Uterus (tissue), 2 donors: ENCODE measurements at regions not wholly inside any gene's neighbourhood (a gene's known extent, or its start where the extent isn't known, plus 50 kb on each side); places are given as distances from the start of the nearest gene placed in this dataset.

Experiments used
- CTCF ChIP-seq, 4 experiments: fragments of 200-600 bp in 2 of 4; fragments of 450-650 bp in 2 of 4; sonication (generic) in 2 of 4; IDR thresholded peaks; one replicate each; pipeline ENCODE4 v1.5.1; 2016 to 2019; ENCODE audit warnings: antibody characterized with exemption in 4 of 4, mild to moderate bottlenecking in 2 of 4, moderate library complexity in 1 of 4
- POLR2A ChIP-seq, 2 donors: fragments of 450-650 bp; IDR thresholded peaks; one replicate each; pipeline ENCODE4 v1.6.1; 2016; ENCODE audit warnings: antibody characterized with exemption in 2 of 2, mild to moderate bottlenecking in 1 of 2, moderate library complexity in 1 of 2

- TF ChIP-seq CTCF (IDR thresholded peaks at IDR 0.05) (no peak), POLR2A (IDR thresholded peaks at IDR 0.05) (no peak)
Measured at GRCh38 chr18:68400889-68401288, 314.0 kb downstream of the TMX3 start.
